RWPE2 (cell line): ENCODE measurements at regions not wholly inside any gene's neighbourhood (a gene's known extent, or its start where the extent isn't known, plus 50 kb on each side); places are given as distances from the start of the nearest gene placed in this dataset.
A peak's percentile ranks its signal among the peaks of the same experiment; 100 is the strongest.

Experiments
- ATAC-seq: fragments of 200-7000 bp; cut with Tn5 transposase; 3 replicates; pipeline ENCODE4 v1.9.1; 2021; ENCODE audit warnings: low read depth
- DNase-seq: peaks from one replicate; pipeline ENCODE4 v3.0.0-alpha.2; 2020; ENCODE audit warnings: low spot score
- H3K27ac ChIP-seq: fragments of 450-650 bp; 2 replicates; pipeline ENCODE4 v1.5.1; 2017; ENCODE audit warnings: mild to moderate bottlenecking; ENCODE audit not compliant: poor library complexity, severe bottlenecking
- H3K27me3 ChIP-seq: fragments of 250-450 bp; sonication (Bioruptor Pico); 2 replicates; pipeline ENCODE4 v1.5.1; 2021; ENCODE audit warnings: mild to moderate bottlenecking, moderate library complexity; ENCODE audit not compliant: insufficient read depth, poor library complexity, severe bottlenecking
- H3K36me3 ChIP-seq: fragments of 250-450 bp; sonication (Bioruptor Pico); 2 replicates; pipeline ENCODE4 v1.5.1; 2020; ENCODE audit warnings: low read depth, mild to moderate bottlenecking, moderate library complexity
- H3K4me1 ChIP-seq: fragments of 250-450 bp; sonication (Bioruptor Pico); 2 replicates; pipeline ENCODE4 v1.5.1; 2021; ENCODE audit warnings: mild to moderate bottlenecking, moderate library complexity; ENCODE audit not compliant: insufficient read depth, poor library complexity, severe bottlenecking
- H3K4me3 ChIP-seq: fragments of 250-450 bp; sonication (Bioruptor Pico); 2 replicates; pipeline ENCODE4 v1.5.1; 2021; ENCODE audit warnings: mild to moderate bottlenecking, moderate library complexity; ENCODE audit not compliant: severe bottlenecking
- H3K9me3 ChIP-seq: fragments of 250-450 bp; sonication (Bioruptor Pico); 2 replicates; pipeline ENCODE4 v1.5.1; 2021; ENCODE audit warnings: mild to moderate bottlenecking, moderate library complexity; ENCODE audit not compliant: severe bottlenecking
- TF ChIP-seq, protein P1 (sequence below): fragments of 450-650 bp; IDR thresholded peaks from one replicate; pipeline ENCODE4 v1.5.1; 2017; ENCODE audit warnings: mild to moderate bottlenecking, moderate library complexity; ENCODE audit not compliant: poor library complexity, severe bottlenecking

- H3K36me3 ChIP-seq = no peaks in the 10 kb centered on the region
- H3K9me3 ChIP-seq = no peaks in the 10 kb centered on the region
- ATAC-seq (no peak), DNase-seq (no peak)
- no peaks in the 10 kb centered on the region for H3K4me1 ChIP-seq
- H3K4me3 ChIP-seq = no peak overlapping the region
- TF ChIP-seq, protein P1, sequence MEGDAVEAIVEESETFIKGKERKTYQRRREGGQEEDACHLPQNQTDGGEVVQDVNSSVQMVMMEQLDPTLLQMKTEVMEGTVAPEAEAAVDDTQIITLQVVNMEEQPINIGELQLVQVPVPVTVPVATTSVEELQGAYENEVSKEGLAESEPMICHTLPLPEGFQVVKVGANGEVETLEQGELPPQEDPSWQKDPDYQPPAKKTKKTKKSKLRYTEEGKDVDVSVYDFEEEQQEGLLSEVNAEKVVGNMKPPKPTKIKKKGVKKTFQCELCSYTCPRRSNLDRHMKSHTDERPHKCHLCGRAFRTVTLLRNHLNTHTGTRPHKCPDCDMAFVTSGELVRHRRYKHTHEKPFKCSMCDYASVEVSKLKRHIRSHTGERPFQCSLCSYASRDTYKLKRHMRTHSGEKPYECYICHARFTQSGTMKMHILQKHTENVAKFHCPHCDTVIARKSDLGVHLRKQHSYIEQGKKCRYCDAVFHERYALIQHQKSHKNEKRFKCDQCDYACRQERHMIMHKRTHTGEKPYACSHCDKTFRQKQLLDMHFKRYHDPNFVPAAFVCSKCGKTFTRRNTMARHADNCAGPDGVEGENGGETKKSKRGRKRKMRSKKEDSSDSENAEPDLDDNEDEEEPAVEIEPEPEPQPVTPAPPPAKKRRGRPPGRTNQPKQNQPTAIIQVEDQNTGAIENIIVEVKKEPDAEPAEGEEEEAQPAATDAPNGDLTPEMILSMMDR = no peak
- no peak overlapping the region for H3K27ac ChIP-seq
- H3K27me3 ChIP-seq = no peaks in the 10 kb centered on the region
Observed at GRCh38 chr16:80889779-80890359, 85.5 kb upstream of the CDYL2 start.

GRCh38 chr16:80887062-80887461 is 82.7 kb upstream of the CDYL2 start:
- ATAC-seq = no peak
- H3K27ac ChIP-seq = no peak overlapping the region
- no peak for DNase-seq
- no peaks in the 10 kb centered on the region for H3K27me3 ChIP-seq
- no peaks in the 10 kb centered on the region for H3K4me1 ChIP-seq
- H3K4me3 ChIP-seq = no peak overlapping the region
- no peaks in the 10 kb centered on the region for H3K9me3 ChIP-seq
- TF ChIP-seq, protein P1 = no peak
- no peaks in the 10 kb centered on the region for H3K36me3 ChIP-seq

DNA sequence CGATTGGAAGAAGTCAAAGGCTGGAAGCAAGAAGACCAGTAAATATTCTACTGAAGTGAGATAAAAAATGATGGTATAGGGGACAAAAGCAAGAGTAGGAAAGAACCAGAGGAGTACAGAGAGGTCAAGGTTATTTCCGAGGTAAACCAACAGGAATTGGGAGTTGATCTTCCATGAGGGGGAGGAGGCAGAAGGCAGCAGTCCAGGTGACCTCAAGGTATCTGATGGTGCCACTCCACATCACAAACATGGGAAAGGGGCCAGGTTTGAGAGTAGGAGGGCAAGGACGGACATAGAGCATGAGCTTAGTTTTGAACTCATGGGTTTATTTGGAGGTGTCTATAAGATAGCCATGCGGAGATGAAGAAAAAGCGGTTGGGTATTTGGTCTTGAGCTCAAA is 79.4 kb upstream of the CDYL2 start:
- H3K36me3 ChIP-seq = no peaks in the 10 kb centered on the region
- ATAC-seq = no peak
- H3K9me3 ChIP-seq = no peaks in the 10 kb centered on the region
- H3K27ac ChIP-seq = no peak overlapping the region
- no peak for DNase-seq
- no peak overlapping the region for H3K4me3 ChIP-seq
- no peaks in the 10 kb centered on the region for H3K27me3 ChIP-seq
- no peaks in the 10 kb centered on the region for H3K4me1 ChIP-seq
- TF ChIP-seq, protein P1 = no peak

DNA sequence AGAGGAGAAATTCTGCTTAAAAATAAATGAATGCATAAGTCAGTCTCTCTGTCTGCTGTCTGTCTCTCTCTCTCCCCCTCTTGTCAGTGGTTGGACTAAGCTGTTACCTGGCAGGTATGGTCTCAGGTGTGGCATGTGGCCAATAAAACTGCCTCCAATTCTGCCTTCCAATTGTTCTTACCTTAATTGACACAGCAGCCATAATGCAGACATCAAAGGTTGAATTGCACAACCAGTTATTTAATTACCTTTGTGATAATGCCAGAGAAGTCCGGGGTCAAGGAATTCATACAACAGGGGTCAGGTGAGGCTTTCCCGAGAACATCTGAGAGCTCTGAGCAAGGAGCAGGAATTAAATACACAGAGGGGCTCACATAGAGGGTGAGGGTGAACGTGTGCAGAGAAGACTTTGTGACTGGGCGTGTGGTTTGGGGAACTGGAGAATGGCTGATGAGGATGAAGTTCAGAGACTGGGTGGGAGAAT is 78.8 kb upstream of the CDYL2 start:
- Histone ChIP-seq H3K36me3 (no peaks in the 10 kb centered on the region), H3K4me3 (no peak overlapping the region), H3K9me3 (no peaks in the 10 kb centered on the region), H3K27ac (no peak overlapping the region), H3K27me3 (no peaks in the 10 kb centered on the region), H3K4me1 (no peaks in the 10 kb centered on the region)
- DNase-seq = no peak
- ATAC-seq = no peak
- TF ChIP-seq, protein P1 = no peak

DNA sequence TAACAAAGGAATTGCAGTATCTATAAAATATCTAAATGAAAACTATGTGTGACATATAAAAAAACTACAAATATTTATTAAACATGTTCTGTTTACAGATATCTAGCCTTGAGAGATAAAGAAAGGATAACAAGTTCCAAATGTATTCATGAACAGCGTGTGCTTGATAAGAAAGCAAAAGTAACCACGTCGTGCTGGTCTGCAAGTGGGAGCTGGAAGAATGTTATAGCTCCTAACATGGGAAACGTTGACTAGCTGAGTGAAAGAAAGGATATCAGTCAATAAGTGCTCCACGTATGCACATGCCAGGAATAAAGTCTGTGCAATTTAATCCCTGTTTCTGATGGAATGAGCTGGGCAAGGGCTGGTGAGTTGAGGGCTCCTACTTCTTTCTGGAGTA is 71.2 kb upstream of the CDYL2 start:
- no peak overlapping the region for H3K4me3 ChIP-seq
- no peaks in the 10 kb centered on the region for H3K4me1 ChIP-seq
- no peak for DNase-seq
- no peaks in the 10 kb centered on the region for H3K9me3 ChIP-seq
- ATAC-seq = peak; percentile 44; the same call in 1 of the 3 replicates
- H3K27me3 ChIP-seq = peaks cover 19% of the 10 kb centered on the region
- TF ChIP-seq, protein P1 = no peak
- no peaks in the 10 kb centered on the region for H3K36me3 ChIP-seq
- H3K27ac ChIP-seq = no peak overlapping the region
